HFF-Myc (cell line): ENCODE measurements at regions not wholly inside any gene's neighbourhood (a gene's known extent, or its start where the extent isn't known, plus 50 kb on each side); places are given as distances from the start of the nearest gene placed in this dataset.

Source experiments
- DNase-seq: peaks from one replicate; pipeline ENCODE4 v3.0.0-alpha.2; 2011; ENCODE audit warnings: low read depth; ENCODE audit errors: extremely low read depth
- H3K4me3 ChIP-seq: replicated peaks from 2 replicates; pipeline ENCODE4 v1.5.1; 2011; ENCODE audit warnings: low read depth, mild to moderate bottlenecking, control low read depth, low read length
- TF ChIP-seq, protein P1 (sequence below): IDR thresholded peaks from 2 replicates; pipeline ENCODE4 v1.5.1; 2012; ENCODE audit warnings: mild to moderate bottlenecking, low read depth, low read length, control low read depth; ENCODE audit errors: missing control alignments

DNA sequence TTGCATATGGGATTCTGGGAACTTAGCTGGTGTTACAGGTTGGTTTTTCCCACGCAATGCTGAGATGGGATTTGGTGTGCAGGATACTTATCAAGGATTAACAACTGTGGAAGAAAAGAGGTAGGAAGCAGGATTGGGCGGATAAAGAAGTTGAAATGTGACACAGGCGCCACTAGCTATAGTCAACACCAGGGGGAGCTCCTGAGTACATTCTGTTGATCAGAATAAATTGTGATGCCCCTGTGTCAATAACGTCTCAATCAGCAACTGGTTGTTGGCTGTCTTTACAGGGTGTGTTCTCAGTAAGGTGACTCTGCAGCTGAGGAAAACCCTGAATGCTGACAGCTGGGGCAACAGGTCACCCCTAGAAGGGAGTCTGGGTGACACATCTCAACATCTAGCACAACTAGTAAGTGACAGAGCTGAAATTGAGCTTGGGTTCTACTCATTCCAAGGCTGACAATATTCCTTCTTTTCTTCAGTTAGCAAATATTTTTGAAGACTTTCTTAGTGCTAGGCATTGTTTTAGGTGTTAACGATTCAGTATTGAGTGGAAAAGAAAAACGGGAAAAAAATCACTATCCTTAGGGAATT is 143.0 kb downstream of the ARL6IP6 start:
- H3K4me3 ChIP-seq = no peak overlapping the region
- TF ChIP-seq, protein P1, sequence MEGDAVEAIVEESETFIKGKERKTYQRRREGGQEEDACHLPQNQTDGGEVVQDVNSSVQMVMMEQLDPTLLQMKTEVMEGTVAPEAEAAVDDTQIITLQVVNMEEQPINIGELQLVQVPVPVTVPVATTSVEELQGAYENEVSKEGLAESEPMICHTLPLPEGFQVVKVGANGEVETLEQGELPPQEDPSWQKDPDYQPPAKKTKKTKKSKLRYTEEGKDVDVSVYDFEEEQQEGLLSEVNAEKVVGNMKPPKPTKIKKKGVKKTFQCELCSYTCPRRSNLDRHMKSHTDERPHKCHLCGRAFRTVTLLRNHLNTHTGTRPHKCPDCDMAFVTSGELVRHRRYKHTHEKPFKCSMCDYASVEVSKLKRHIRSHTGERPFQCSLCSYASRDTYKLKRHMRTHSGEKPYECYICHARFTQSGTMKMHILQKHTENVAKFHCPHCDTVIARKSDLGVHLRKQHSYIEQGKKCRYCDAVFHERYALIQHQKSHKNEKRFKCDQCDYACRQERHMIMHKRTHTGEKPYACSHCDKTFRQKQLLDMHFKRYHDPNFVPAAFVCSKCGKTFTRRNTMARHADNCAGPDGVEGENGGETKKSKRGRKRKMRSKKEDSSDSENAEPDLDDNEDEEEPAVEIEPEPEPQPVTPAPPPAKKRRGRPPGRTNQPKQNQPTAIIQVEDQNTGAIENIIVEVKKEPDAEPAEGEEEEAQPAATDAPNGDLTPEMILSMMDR = peak; percentile 78
- DNase-seq = no peak

GRCh38 chr2:152858594-152859265 is 140.3 kb downstream of the ARL6IP6 start:
- no peak overlapping the region for H3K4me3 ChIP-seq
- no peak for DNase-seq
- TF ChIP-seq, protein P1 = no peak

GRCh38 chr2:152846697-152847470 is 128.5 kb downstream of the ARL6IP6 start:
- DNase-seq = no peak
- TF ChIP-seq, protein P1 = no peak
- no peak overlapping the region for H3K4me3 ChIP-seq

- no peak for DNase-seq
- TF ChIP-seq, protein P1 = no peak
Measured at GRCh38 chr2:152835674-152836073, 117.3 kb downstream of the ARL6IP6 start.

DNA sequence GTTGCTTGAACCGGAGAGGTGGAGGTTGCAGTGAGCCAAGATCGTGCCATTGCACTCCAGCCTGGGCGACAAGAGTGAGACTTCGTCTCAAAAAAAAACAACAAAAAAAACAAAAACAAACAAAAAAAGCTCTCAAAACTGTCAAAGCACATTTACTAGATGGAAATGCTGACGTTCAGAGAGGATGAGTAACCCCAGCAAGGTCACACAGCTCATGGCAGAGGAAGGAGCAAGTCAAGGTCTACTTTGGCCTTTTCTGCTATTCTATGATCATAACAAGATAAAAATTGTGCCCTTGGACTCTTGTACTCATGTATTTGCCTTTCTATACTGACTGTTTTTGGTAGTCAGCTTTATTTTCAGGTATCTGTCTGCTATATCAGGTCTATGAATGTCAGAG is 109.5 kb downstream of the ARL6IP6 start:
- no peak overlapping the region for H3K4me3 ChIP-seq
- DNase-seq = no peak
- TF ChIP-seq, protein P1 = no peak

More at GRCh38 chr2:152835674-152836073, 117.3 kb downstream of the ARL6IP6 start:
- H3K4me3 ChIP-seq = no peak overlapping the region

DNA sequence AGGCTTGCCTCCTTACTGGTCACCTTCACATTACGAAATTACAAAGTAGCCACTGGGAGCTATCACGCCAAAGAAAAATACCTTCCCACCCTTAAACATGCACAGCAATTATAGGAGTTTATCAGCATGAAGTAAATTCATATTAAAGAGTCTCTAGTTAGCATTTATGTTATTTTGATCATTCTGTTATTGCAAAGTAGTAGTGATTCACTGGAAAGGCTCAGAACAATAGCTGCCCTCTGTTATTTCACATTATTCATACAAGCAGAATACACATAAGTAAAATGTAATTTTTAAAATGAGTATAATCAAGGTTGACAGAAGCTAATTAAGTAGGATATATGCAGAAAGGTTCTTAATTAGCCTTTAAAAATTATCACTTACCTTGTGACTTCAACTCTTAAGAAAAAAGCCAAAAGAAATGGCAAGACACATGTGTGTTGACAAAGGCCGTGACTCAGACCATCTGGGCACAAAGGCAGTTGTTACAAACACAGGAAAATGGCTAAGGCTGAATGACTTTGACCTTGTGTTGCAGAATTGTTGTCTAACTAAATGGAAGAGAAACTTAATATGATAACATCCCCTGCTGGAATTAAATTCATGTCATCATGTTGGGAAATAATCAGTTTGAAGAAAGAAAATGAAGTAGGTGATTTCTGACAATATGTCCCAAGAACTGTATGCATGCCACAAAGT is 108.3 kb downstream of the ARL6IP6 start:
- no peak overlapping the region for H3K4me3 ChIP-seq
- no peak for DNase-seq
- TF ChIP-seq, protein P1 = no peak
